ENCODE measurements at regions not wholly inside any gene's neighbourhood (a gene's known extent, or its start where the extent isn't known, plus 50 kb on each side); places are given as distances from the start of the nearest gene placed in this dataset.

GRCh38 chr17:15048933-15049794 is 216.0 kb downstream of the PMP22 start:
- DNase-seq (ENCODE audit: low spot score) (no peak), ATAC-seq (peak; percentile 83)
- H3K4me3 Mint-ChIP-seq, result no peak overlapping the region
- peaks cover 5% of the 10 kb centered on the region for H3K9me3 Mint-ChIP-seq
- H3K27ac Mint-ChIP-seq, result peak overlapping the region; percentile 79
- H3K36me3 Mint-ChIP-seq, result peaks cover 4% of the 10 kb centered on the region; the same call in 1 of the 2 replicates
- CTCF ChIA-PET, result interaction anchor here (0.7 to 3.3 kb wide), 13 partner anchors 12 to 457 kb away, joined by 3 to 31 read pairs (median 4); no protein-coding TSS in a partner anchor
- H3K4me1 Mint-ChIP-seq, result peaks cover 37% of the 10 kb centered on the region
- no peaks in the 10 kb centered on the region for H3K27me3 Mint-ChIP-seq (ENCODE audit: low read depth)
- TF ChIP-seq ZNF423 (CRISPR knock-in tag; IDR thresholded peaks at IDR 0.05) (no peak), GABPB1 (CRISPR knock-in tag; IDR thresholded peaks at IDR 0.05) (no peak), ZBTB21 (CRISPR knock-in tag; IDR thresholded peaks at IDR 0.05; ENCODE audit: borderline replicate concordance) (no peak), JUN (CRISPR knock-in tag; IDR thresholded peaks at IDR 0.05) (no peak), FOXP1 (CRISPR knock-in tag; IDR thresholded peaks at IDR 0.05; ENCODE audit: borderline replicate concordance) (no peak), SP1 (CRISPR knock-in tag; conservative IDR thresholded peaks at IDR 0.05) (no peak), CTCF (IDR thresholded peaks at IDR 0.05) (no peak), TCF7 (CRISPR knock-in tag; IDR thresholded peaks at IDR 0.05; ENCODE audit: low read depth) (no peak), SMAD4 (CRISPR knock-in tag; IDR thresholded peaks at IDR 0.05) (no peak), JAZF1 (CRISPR knock-in tag; IDR thresholded peaks at IDR 0.05) (no peak), NFE2L1 (CRISPR knock-in tag; IDR thresholded peaks at IDR 0.05) (no peak)
- TF ChIP-seq, protein P1, sequence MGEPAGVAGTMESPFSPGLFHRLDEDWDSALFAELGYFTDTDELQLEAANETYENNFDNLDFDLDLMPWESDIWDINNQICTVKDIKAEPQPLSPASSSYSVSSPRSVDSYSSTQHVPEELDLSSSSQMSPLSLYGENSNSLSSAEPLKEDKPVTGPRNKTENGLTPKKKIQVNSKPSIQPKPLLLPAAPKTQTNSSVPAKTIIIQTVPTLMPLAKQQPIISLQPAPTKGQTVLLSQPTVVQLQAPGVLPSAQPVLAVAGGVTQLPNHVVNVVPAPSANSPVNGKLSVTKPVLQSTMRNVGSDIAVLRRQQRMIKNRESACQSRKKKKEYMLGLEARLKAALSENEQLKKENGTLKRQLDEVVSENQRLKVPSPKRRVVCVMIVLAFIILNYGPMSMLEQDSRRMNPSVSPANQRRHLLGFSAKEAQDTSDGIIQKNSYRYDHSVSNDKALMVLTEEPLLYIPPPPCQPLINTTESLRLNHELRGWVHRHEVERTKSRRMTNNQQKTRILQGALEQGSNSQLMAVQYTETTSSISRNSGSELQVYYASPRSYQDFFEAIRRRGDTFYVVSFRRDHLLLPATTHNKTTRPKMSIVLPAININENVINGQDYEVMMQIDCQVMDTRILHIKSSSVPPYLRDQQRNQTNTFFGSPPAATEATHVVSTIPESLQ (CRISPR knock-in tag; IDR thresholded peaks at IDR 0.05), result no peak
- TF ChIP-seq, protein P2, sequence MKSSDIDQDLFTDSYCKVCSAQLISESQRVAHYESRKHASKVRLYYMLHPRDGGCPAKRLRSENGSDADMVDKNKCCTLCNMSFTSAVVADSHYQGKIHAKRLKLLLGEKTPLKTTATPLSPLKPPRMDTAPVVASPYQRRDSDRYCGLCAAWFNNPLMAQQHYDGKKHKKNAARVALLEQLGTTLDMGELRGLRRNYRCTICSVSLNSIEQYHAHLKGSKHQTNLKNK (CRISPR knock-in tag; IDR thresholded peaks at IDR 0.05), result no peak
- TF ChIP-seq, protein P3, sequence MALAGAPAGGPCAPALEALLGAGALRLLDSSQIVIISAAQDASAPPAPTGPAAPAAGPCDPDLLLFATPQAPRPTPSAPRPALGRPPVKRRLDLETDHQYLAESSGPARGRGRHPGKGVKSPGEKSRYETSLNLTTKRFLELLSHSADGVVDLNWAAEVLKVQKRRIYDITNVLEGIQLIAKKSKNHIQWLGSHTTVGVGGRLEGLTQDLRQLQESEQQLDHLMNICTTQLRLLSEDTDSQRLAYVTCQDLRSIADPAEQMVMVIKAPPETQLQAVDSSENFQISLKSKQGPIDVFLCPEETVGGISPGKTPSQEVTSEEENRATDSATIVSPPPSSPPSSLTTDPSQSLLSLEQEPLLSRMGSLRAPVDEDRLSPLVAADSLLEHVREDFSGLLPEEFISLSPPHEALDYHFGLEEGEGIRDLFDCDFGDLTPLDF (CRISPR knock-in tag; IDR thresholded peaks at IDR 0.05), result no peak
- POLR2A ChIA-PET, result no interaction called here

DNA sequence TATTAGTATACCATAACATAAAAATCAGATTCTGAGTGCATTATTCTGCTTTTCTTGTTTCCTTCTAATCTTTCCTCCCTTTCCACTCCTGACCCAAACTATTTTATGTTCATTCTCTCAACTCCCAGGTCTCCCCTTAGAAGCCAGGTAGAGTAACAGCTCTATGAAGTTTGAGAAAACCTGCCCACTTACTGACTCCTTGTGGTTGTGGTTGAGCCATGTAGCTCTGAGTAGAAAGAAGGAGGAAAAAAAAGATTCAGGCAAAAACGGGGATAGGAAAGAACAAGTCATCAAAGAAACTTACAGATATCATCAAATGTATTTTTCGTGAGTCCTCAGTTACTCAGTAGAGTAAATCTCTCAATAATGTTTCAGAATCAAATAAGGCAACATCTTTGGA is 216.7 kb downstream of the PMP22 start:
- H3K27me3 Mint-ChIP-seq (ENCODE audit: low read depth), result no peaks in the 10 kb centered on the region
- CTCF ChIA-PET, result interaction anchor here (0.6 to 3.3 kb wide), 16 partner anchors 11 to 457 kb away, joined by 3 to 31 read pairs (median 4); no protein-coding TSS in a partner anchor
- peak overlapping the region; percentile 33 for H3K27ac Mint-ChIP-seq
- no peaks in the 10 kb centered on the region for H3K9me3 Mint-ChIP-seq
- peak overlapping the region; percentile 2; the same call in 1 of the 2 replicates for H3K4me3 Mint-ChIP-seq
- peaks cover 37% of the 10 kb centered on the region for H3K4me1 Mint-ChIP-seq
- DNase-seq (ENCODE audit: low spot score), result no peak
- no peaks in the 10 kb centered on the region for H3K36me3 Mint-ChIP-seq
- POLR2A ChIA-PET, result interaction anchor here (1.0 kb wide), 1 partner anchor 24 kb away, joined by 5 read pairs; no protein-coding TSS in a partner anchor
- ATAC-seq, result peak; percentile 87
- no peak for TF ChIP-seq ZNF263 (CRISPR knock-in tag; IDR thresholded peaks at IDR 0.05; ENCODE audit: low read depth)
- no peak for TF ChIP-seq E2F4 (CRISPR knock-in tag; IDR thresholded peaks at IDR 0.05; ENCODE audit: borderline replicate concordance, low read depth)
- TF ChIP-seq, protein P4, sequence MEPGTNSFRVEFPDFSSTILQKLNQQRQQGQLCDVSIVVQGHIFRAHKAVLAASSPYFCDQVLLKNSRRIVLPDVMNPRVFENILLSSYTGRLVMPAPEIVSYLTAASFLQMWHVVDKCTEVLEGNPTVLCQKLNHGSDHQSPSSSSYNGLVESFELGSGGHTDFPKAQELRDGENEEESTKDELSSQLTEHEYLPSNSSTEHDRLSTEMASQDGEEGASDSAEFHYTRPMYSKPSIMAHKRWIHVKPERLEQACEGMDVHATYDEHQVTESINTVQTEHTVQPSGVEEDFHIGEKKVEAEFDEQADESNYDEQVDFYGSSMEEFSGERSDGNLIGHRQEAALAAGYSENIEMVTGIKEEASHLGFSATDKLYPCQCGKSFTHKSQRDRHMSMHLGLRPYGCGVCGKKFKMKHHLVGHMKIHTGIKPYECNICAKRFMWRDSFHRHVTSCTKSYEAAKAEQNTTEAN (CRISPR knock-in tag; IDR thresholded peaks at IDR 0.05), result no peak
- TF ChIP-seq IRF1 (CRISPR knock-in tag; IDR thresholded peaks at IDR 0.05), result no peak
- TF ChIP-seq EMX1 (CRISPR knock-in tag; IDR thresholded peaks at IDR 0.05), result no peak
- no peak for TF ChIP-seq STAT6 (CRISPR knock-in tag; conservative IDR thresholded peaks at IDR 0.05; ENCODE audit: low read depth)
- no peak for TF ChIP-seq MXD4 (CRISPR knock-in tag; IDR thresholded peaks at IDR 0.05; ENCODE audit: borderline replicate concordance)

Data from WTC11 (cell line).